C4-2B (cell line): ENCODE measurements at regions not wholly inside any gene's neighbourhood (a gene's known extent, or its start where the extent isn't known, plus 50 kb on each side); places are given as distances from the start of the nearest gene placed in this dataset.
"Not testable (repeated sequence)": the region's sequence is repeated elsewhere in the genome, so short reads cannot be mapped to it uniquely, and the experiment has no call there.

Experiments used
- H3K27ac ChIP-seq: fragments of 450-650 bp; 2 replicates; pipeline ENCODE4 v1.5.1; 2017
- CTCF ChIP-seq: fragments of 450-650 bp; conservative IDR thresholded peaks from 2 replicates; pipeline ENCODE4 v1.5.1; 2017; ENCODE audit warnings: mild to moderate bottlenecking
- ZFX ChIP-seq: fragments of 450-650 bp; IDR thresholded peaks from 2 replicates; pipeline ENCODE4 v1.6.1; 2017

GRCh38 chr1:226461087-226461486 is 53.2 kb upstream of the PARP1 start:
- TF ChIP-seq CTCF (no peak), ZFX (no peak)
- H3K27ac ChIP-seq, result no peak overlapping the region

- no peak for TF ChIP-seq ZFX
- no peak for TF ChIP-seq CTCF
Measured at GRCh38 chr1:226463925-226464586, 56.2 kb upstream of the PARP1 start.

GRCh38 chr1:226464587-226464971 is 56.7 kb upstream of the PARP1 start:
- H3K27ac ChIP-seq, result not testable (repeated sequence)

More at GRCh38 chr1:226463925-226464586, 56.2 kb upstream of the PARP1 start:
- H3K27ac ChIP-seq, result no peak overlapping the region

- TF ChIP-seq CTCF, result no peak
- TF ChIP-seq ZFX, result no peak
- H3K27ac ChIP-seq, result no peak overlapping the region
Measured at GRCh38 chr1:226466296-226466695, 58.4 kb upstream of the PARP1 start.

GRCh38 chr1:226467443-226467842 is 59.5 kb upstream of the PARP1 start:
- H3K27ac ChIP-seq, result no peak overlapping the region
- TF ChIP-seq CTCF (no peak), ZFX (no peak)

- TF ChIP-seq ZFX (no peak), CTCF (no peak)
- no peak overlapping the region for H3K27ac ChIP-seq
Measured at GRCh38 chr1:226470921-226471866, 63.3 kb upstream of the PARP1 start.

GRCh38 chr1:226473325-226473724 is 65.4 kb upstream of the PARP1 start:
- TF ChIP-seq CTCF (no peak), ZFX (no peak)
- H3K27ac ChIP-seq, result no peak overlapping the region
